ENCODE measurements at regions not wholly inside any gene's neighbourhood (a gene's known extent, or its start where the extent isn't known, plus 50 kb on each side); places are given as distances from the start of the nearest gene placed in this dataset.

DNA sequence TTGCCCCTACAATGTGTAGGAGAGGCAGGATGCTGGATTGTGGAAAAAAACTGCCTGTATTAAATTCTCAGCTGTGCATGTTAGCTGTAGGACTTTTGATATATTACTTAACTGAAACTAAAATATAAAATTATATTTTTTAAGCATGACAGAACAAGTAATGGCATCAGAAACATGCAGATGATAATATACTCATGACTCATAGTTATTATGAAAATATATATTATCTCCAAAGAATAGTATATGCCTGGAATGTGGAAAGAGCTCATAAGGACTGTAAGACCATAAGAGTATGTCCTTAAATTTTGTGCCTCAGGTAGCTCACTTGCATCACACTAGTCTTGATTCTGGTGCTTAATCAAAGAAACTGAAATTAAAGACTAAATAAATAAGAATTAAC, 1100.6 kb downstream of the TECRL start:
- Mint-ChIP-seq H3K4me1 (no peaks in the 10 kb centered on the region), H3K36me3 (no peaks in the 10 kb centered on the region), H3K4me3 (no peak overlapping the region), H3K27me3 (ENCODE audit: low read depth) (no peaks in the 10 kb centered on the region), H3K27ac (no peak overlapping the region), H3K9me3 (peaks cover 9% of the 10 kb centered on the region)
- DNase-seq (ENCODE audit: low spot score in 2 of 2, unreplicated experiment in 2 of 2) = no peak
- TF ChIP-seq, protein P1, sequence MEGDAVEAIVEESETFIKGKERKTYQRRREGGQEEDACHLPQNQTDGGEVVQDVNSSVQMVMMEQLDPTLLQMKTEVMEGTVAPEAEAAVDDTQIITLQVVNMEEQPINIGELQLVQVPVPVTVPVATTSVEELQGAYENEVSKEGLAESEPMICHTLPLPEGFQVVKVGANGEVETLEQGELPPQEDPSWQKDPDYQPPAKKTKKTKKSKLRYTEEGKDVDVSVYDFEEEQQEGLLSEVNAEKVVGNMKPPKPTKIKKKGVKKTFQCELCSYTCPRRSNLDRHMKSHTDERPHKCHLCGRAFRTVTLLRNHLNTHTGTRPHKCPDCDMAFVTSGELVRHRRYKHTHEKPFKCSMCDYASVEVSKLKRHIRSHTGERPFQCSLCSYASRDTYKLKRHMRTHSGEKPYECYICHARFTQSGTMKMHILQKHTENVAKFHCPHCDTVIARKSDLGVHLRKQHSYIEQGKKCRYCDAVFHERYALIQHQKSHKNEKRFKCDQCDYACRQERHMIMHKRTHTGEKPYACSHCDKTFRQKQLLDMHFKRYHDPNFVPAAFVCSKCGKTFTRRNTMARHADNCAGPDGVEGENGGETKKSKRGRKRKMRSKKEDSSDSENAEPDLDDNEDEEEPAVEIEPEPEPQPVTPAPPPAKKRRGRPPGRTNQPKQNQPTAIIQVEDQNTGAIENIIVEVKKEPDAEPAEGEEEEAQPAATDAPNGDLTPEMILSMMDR (IDR thresholded peaks at IDR 0.05; ENCODE audit: unreplicated experiment) = no peak

DNA sequence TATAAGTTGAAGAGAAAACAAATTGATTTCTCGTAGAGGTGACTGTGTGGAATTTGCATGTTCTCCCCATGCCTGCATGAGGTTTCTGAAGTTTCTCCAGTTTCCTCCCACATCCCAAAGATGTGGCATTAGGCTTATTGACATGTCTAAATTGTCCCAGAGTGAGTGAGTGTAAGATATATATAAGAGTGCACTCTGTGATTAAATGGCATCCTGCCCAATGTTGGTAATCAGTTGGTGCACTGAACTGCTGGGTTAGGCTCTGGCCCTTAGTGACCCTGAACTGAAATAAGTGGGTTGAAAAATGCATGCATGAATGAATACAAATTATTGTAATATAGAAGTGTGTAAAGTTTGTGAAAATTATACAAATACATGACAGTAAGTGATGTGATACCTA, 1106.5 kb downstream of the TECRL start:
- H3K36me3 Mint-ChIP-seq = no peaks in the 10 kb centered on the region
- H3K4me3 Mint-ChIP-seq = no peak overlapping the region
- TF ChIP-seq, protein P1 (IDR thresholded peaks at IDR 0.05; ENCODE audit: unreplicated experiment) = no peak
- no peaks in the 10 kb centered on the region for H3K27me3 Mint-ChIP-seq (ENCODE audit: low read depth)
- no peak overlapping the region for H3K27ac Mint-ChIP-seq
- no peak for DNase-seq (ENCODE audit: low spot score in 2 of 2, unreplicated experiment in 2 of 2)
- peaks cover 17% of the 10 kb centered on the region for H3K9me3 Mint-ChIP-seq
- H3K4me1 Mint-ChIP-seq = no peaks in the 10 kb centered on the region

DNA sequence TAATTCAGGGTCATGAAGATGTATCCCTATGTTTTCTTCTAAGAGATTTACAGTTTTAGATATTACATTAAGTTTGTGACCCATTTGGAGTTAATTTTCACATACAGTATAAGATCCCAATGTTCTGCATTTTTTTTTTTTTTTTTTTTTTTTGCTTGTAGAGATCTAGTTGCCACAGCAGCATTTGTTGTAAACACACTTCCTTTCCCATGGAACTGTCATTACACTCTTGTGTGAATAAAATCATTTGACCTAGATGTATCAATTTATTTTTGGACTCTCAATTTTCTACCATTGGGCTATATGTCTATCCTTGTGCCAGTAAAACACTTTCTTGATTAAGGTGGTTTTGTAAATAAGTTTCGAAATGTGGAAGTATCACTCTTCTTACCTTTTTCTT, 1107.2 kb downstream of the TECRL start:
- no peaks in the 10 kb centered on the region for H3K27me3 Mint-ChIP-seq (ENCODE audit: low read depth)
- H3K27ac Mint-ChIP-seq = no peak overlapping the region
- TF ChIP-seq, protein P1 (IDR thresholded peaks at IDR 0.05; ENCODE audit: unreplicated experiment) = no peak
- H3K4me1 Mint-ChIP-seq = no peaks in the 10 kb centered on the region
- no peak for DNase-seq (ENCODE audit: low spot score in 2 of 2, unreplicated experiment in 2 of 2)
- H3K36me3 Mint-ChIP-seq = no peaks in the 10 kb centered on the region
- H3K4me3 Mint-ChIP-seq = no peak overlapping the region
- H3K9me3 Mint-ChIP-seq = peaks cover 17% of the 10 kb centered on the region

DNA sequence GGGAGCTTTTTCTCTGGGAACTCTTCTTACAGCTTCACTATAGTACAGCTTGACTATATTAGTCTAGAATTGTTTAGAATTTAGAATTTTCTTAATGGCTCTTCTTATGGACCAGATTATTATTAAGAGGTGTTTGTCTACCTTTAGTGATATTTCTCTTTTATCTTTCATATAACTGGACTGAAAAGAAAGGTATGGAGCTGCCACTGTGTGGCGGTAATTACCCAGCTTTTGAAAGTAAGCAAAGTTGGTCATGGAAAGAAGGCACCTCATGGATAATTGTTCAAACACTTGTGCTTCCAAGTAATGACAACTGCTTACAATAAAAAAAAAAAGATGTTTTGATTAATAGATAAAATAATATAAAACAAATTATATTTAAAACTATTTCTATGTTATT, 1112.5 kb downstream of the TECRL start:
- Mint-ChIP-seq H3K9me3 (peaks cover 4% of the 10 kb centered on the region), H3K27me3 (ENCODE audit: low read depth) (peaks cover 2% of the 10 kb centered on the region), H3K36me3 (no peaks in the 10 kb centered on the region), H3K4me3 (no peak overlapping the region), H3K4me1 (no peaks in the 10 kb centered on the region), H3K27ac (no peak overlapping the region)
- no peak for DNase-seq (ENCODE audit: low spot score in 2 of 2, unreplicated experiment in 2 of 2)
- TF ChIP-seq, protein P1 (IDR thresholded peaks at IDR 0.05; ENCODE audit: unreplicated experiment) = no peak

DNA sequence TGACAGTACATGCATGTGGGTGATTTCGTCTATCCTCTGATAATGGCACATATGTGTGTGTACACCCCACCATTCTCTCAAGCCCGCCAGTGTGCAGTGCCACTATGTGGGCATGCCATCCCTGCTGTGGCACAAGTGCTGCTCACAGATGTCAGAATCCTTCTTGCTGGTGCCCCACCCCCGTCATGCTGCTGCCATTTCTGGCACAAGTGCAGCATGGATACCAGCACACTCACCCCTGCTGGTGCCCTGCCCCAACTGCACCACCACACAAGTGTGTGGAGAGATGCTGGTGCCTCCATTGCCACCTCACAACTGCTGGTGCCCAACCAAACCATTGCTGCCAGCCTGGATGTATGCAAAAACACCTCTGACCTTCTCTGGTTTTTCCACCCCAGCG, 1133.8 kb downstream of the TECRL start:
- Mint-ChIP-seq H3K4me3 (no peak overlapping the region), H3K27ac (no peak overlapping the region), H3K36me3 (no peaks in the 10 kb centered on the region), H3K9me3 (peaks cover 8% of the 10 kb centered on the region), H3K4me1 (no peaks in the 10 kb centered on the region), H3K27me3 (ENCODE audit: low read depth) (peaks cover 7% of the 10 kb centered on the region)
- no peak for DNase-seq (ENCODE audit: low spot score in 2 of 2, unreplicated experiment in 2 of 2)
- TF ChIP-seq, protein P1 (IDR thresholded peaks at IDR 0.05; ENCODE audit: unreplicated experiment) = no peak

DNA sequence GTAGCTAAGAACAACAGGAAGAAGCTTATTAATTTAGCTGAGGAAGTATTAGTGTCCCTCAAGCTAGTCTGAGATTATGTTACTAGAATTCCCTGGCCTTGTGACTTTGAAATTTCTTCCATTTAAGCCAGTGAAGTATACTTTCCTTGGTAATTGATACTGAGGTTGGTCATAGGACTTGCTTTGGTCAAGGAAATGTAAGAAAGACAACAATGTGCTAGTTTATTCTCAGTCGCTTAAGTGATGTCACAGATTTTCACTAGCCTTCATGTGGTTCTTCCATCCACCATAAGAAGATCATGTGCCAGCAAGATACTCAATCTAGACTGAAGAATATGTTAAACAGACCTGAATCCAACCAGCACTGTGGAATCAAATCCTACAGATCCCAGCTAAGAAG, 1140.1 kb downstream of the TECRL start:
- Mint-ChIP-seq H3K27ac (no peak overlapping the region), H3K27me3 (ENCODE audit: low read depth) (no peaks in the 10 kb centered on the region), H3K36me3 (no peaks in the 10 kb centered on the region)

More for the DNA sequence above, 1140.1 kb downstream of the TECRL start:
- Mint-ChIP-seq H3K9me3 (peaks cover 13% of the 10 kb centered on the region), H3K4me1 (no peaks in the 10 kb centered on the region), H3K4me3 (no peak overlapping the region)
- DNase-seq (ENCODE audit: low spot score in 2 of 2, unreplicated experiment in 2 of 2) = no peak
- TF ChIP-seq, protein P1 (IDR thresholded peaks at IDR 0.05; ENCODE audit: unreplicated experiment) = no peak

Measured in mesothelial cell of epicardium (in vitro differentiated cells).